ENCODE measurements at regions not wholly inside any gene's neighbourhood (a gene's known extent, or its start where the extent isn't known, plus 50 kb on each side); places are given as distances from the start of the nearest gene placed in this dataset.

- H3K27ac Mint-ChIP-seq = no peak overlapping the region
- ChIA-PET POLR2A (no interaction called here), CTCF (no interaction called here)
- DNase-seq (ENCODE audit: low spot score) (no peak), ATAC-seq (no peak)
- H3K4me1 Mint-ChIP-seq = peaks cover 11% of the 10 kb centered on the region
- no peak for TF ChIP-seq JAZF1 (CRISPR knock-in tag; IDR thresholded peaks at IDR 0.05)
- no peak for TF ChIP-seq CREB1 (CRISPR knock-in tag; IDR thresholded peaks at IDR 0.05)
- TF ChIP-seq ZNF232 (CRISPR knock-in tag; IDR thresholded peaks at IDR 0.05) = no peak
- TF ChIP-seq HMGXB4 (CRISPR knock-in tag; IDR thresholded peaks at IDR 0.05) = no peak
- no peak for TF ChIP-seq ATF1 (CRISPR knock-in tag; IDR thresholded peaks at IDR 0.05)
- TF ChIP-seq ZNF263 (CRISPR knock-in tag; IDR thresholded peaks at IDR 0.05; ENCODE audit: low read depth) = no peak
- TF ChIP-seq MXD4 (CRISPR knock-in tag; IDR thresholded peaks at IDR 0.05; ENCODE audit: borderline replicate concordance) = no peak
- no peak for TF ChIP-seq SP1 (CRISPR knock-in tag; conservative IDR thresholded peaks at IDR 0.05)
- peaks cover 6% of the 10 kb centered on the region for H3K9me3 Mint-ChIP-seq
- H3K36me3 Mint-ChIP-seq = peaks cover 3% of the 10 kb centered on the region
- no peak overlapping the region for H3K4me3 Mint-ChIP-seq
- no peaks in the 10 kb centered on the region for H3K27me3 Mint-ChIP-seq (ENCODE audit: low read depth)
Measured at GRCh38 chr6:82015526-82015925, 232.0 kb downstream of the IBTK start.

GRCh38 chr6:82015043-82015442 lies 232.5 kb downstream of the IBTK start:
- no peak for TF ChIP-seq USF1 (CRISPR knock-in tag; IDR thresholded peaks at IDR 0.05)
- TF ChIP-seq ATF2 (CRISPR knock-in tag; IDR thresholded peaks at IDR 0.05; ENCODE audit: borderline replicate concordance, low read depth) = no peak
- no peak for TF ChIP-seq E2F5 (CRISPR knock-in tag; IDR thresholded peaks at IDR 0.05)
- no peak for TF ChIP-seq E2F4 (CRISPR knock-in tag; IDR thresholded peaks at IDR 0.05; ENCODE audit: borderline replicate concordance, low read depth)
- TF ChIP-seq CREM (CRISPR knock-in tag; IDR thresholded peaks at IDR 0.05) = no peak
- TF ChIP-seq ELF4 (CRISPR knock-in tag; IDR thresholded peaks at IDR 0.05; ENCODE audit: low read depth) = no peak
- TF ChIP-seq ZNF512 (CRISPR knock-in tag; IDR thresholded peaks at IDR 0.05; ENCODE audit: borderline replicate concordance) = no peak
- no peak for TF ChIP-seq ZNF281 (CRISPR knock-in tag; IDR thresholded peaks at IDR 0.05)
- DNase-seq (ENCODE audit: low spot score) = no peak
- Mint-ChIP-seq H3K36me3 (peaks cover 7% of the 10 kb centered on the region), H3K27ac (no peak overlapping the region), H3K27me3 (ENCODE audit: low read depth) (no peaks in the 10 kb centered on the region), H3K4me3 (no peak overlapping the region), H3K9me3 (peaks cover 10% of the 10 kb centered on the region), H3K4me1 (peaks cover 11% of the 10 kb centered on the region)
- CTCF ChIA-PET = no interaction called here
- POLR2A ChIA-PET = no interaction called here
- ATAC-seq = no peak

Measured in WTC11 (cell line).